ENCODE measurements at regions not wholly inside any gene's neighbourhood (a gene's known extent, or its start where the extent isn't known, plus 50 kb on each side); places are given as distances from the start of the nearest gene placed in this dataset.

DNA sequence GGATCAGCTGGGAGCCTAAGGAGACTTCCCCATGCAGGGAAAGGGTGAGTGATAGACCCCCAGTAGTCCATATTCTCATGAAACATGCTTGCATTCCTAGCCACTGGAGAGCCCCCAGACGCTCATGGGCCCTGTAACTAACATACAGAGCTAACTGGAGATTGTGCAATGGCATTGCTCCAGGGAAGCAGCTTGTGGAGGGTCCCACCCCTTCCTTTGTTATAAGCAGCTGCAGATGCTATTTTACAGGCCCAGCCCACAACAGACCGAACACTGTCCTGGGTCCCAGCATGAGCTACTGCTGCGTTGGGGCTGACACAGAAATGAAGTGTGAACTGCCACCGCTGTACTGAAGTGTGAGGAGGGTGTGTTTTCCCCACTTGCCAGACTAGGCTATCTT, 1465.7 kb upstream of the DIAPH2 start:
- DNase-seq = no peak
- no peak overlapping the region for H3K27ac ChIP-seq (ENCODE audit: low read length, poor library complexity, severe bottlenecking)
- H3K4me1 ChIP-seq (ENCODE audit: control insufficient read depth, insufficient read depth, low read depth, low read length) = no peaks in the 10 kb centered on the region
- H4K8ac ChIP-seq (ENCODE audit: low read length) = no peak overlapping the region
- H2BK12ac ChIP-seq (ENCODE audit: low read length in 2 of 2) = no peak overlapping the region
- no peak overlapping the region for H3K23ac ChIP-seq (ENCODE audit: low read length in 2 of 2)
- H3K27me3 ChIP-seq (ENCODE audit: control insufficient read depth in 1 of 2, insufficient read depth in 1 of 2, low read length in 2 of 2) = no peaks in the 10 kb centered on the region
- no peak overlapping the region for H3K4me2 ChIP-seq (ENCODE audit: low read length, poor library complexity, severe bottlenecking)
- no peak overlapping the region for H3K4ac ChIP-seq (ENCODE audit: low read depth in 1 of 2, low read length in 2 of 2)
- H4K91ac ChIP-seq (ENCODE audit: low read length) = no peak overlapping the region
- no peak overlapping the region for H3K9ac ChIP-seq (ENCODE audit: low read length)
- no peak overlapping the region for H3K4me3 ChIP-seq (ENCODE audit: insufficient read depth in 1 of 2, low read depth in 1 of 2, low read length in 2 of 2)
- H3K36me3 ChIP-seq (ENCODE audit: control insufficient read depth in 1 of 2, insufficient read depth in 2 of 2, low read depth in 1 of 2, low read length in 2 of 2) = no peaks in the 10 kb centered on the region
- H3K9me3 ChIP-seq (ENCODE audit: control insufficient read depth, low read length) = no peaks in the 10 kb centered on the region
- no peak overlapping the region for H2BK15ac ChIP-seq (ENCODE audit: low read depth, poor library complexity, severe bottlenecking)
- H3K79me1 ChIP-seq (replicated peaks; ENCODE audit: low read length, poor library complexity, severe bottlenecking) = no peaks in the 10 kb centered on the region
- H2BK120ac ChIP-seq (ENCODE audit: low read depth, low read length) = no peak overlapping the region
- H3K18ac ChIP-seq (ENCODE audit: low read depth in 1 of 2, low read length in 2 of 2) = no peak overlapping the region
- WGBS = 33% methylated on average over 3 of the region's 4 CpGs
- no peak overlapping the region for H2AFZ ChIP-seq (ENCODE audit: low read depth, low read length)
- no peak overlapping the region for H2AK5ac ChIP-seq (ENCODE audit: low read length, severe bottlenecking)
- H3K14ac ChIP-seq (ENCODE audit: low read length in 2 of 2) = no peak overlapping the region
- no peak overlapping the region for H2BK5ac ChIP-seq (ENCODE audit: low read depth, low read length, poor library complexity, severe bottlenecking)

DNA sequence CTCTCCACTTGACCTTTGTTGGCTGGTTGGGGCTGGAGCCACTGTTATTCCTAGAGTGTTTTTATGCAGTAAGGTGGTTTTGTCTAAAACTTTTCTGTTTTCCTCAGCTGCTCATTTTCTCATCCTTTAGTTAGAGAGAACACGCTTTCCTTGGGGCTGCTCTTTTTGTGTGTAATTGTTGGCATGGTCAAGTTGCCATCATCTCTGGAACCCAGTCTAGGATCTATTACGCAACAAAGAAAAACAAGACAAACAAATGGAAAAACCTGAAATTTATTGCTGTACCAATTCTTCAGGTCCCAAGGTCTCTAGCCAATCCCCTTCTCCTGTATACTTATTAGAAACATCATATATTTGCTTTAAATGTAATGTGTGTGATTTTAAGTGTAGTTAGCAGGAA, 1436.3 kb upstream of the DIAPH2 start:
- no CpG with 5 or more reads among the region's 2 CpGs for WGBS
- Histone ChIP-seq H2BK120ac (ENCODE audit: low read depth, low read length) (no peak overlapping the region), H4K8ac (ENCODE audit: low read length) (no peak overlapping the region)

DNA sequence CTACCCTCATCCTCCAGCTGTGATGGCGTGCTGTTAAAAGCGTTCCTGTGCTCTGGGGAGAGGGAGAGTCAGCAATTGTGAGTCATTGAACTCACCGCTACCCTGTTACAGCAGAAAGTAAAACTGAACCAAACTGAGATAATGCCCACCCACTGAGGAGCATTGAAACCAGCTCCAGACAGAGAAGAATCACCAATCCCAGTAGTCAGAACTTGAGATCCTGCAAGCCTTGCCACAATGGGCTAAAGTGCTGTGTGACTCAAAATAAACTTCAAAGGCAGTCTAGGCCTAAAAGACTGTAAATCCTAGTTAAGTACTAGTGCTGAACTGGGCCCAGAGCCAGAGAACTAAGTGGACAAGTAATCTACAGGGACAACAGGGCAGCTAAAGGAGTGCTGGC, 1394.2 kb upstream of the DIAPH2 start:
- no peak for DNase-seq
- Histone ChIP-seq H3K4me1 (ENCODE audit: control insufficient read depth, insufficient read depth, low read depth, low read length) (no peaks in the 10 kb centered on the region), H3K4ac (ENCODE audit: low read depth in 1 of 2, low read length in 2 of 2) (no peak overlapping the region), H4K8ac (ENCODE audit: low read length) (no peak overlapping the region), H3K36me3 (ENCODE audit: control insufficient read depth in 1 of 2, insufficient read depth in 2 of 2, low read depth in 1 of 2, low read length in 2 of 2) (no peaks in the 10 kb centered on the region), H3K27me3 (ENCODE audit: control insufficient read depth in 1 of 2, insufficient read depth in 1 of 2, low read length in 2 of 2) (no peaks in the 10 kb centered on the region), H2BK12ac (ENCODE audit: low read length in 2 of 2) (no peak overlapping the region), H2BK15ac (ENCODE audit: low read depth, poor library complexity, severe bottlenecking) (no peak overlapping the region), H3K18ac (ENCODE audit: low read depth in 1 of 2, low read length in 2 of 2) (no peak overlapping the region), H3K23ac (ENCODE audit: low read length in 2 of 2) (no peak overlapping the region), H2AFZ (ENCODE audit: low read depth, low read length) (no peak overlapping the region), H3K27ac (ENCODE audit: low read length, poor library complexity, severe bottlenecking) (no peak overlapping the region), H3K79me1 (replicated peaks; ENCODE audit: low read length, poor library complexity, severe bottlenecking) (no peaks in the 10 kb centered on the region), H2BK5ac (ENCODE audit: low read depth, low read length, poor library complexity, severe bottlenecking) (no peak overlapping the region), H2BK120ac (ENCODE audit: low read depth, low read length) (no peak overlapping the region), H3K14ac (ENCODE audit: low read length in 2 of 2) (no peak overlapping the region), H4K91ac (ENCODE audit: low read length) (no peak overlapping the region), H2AK5ac (ENCODE audit: low read length, severe bottlenecking) (no peak overlapping the region), H3K9ac (ENCODE audit: low read length) (no peak overlapping the region), H3K4me2 (ENCODE audit: low read length, poor library complexity, severe bottlenecking) (no peak overlapping the region), H3K9me3 (ENCODE audit: control insufficient read depth, low read length) (peaks cover 3% of the 10 kb centered on the region), H3K4me3 (ENCODE audit: insufficient read depth in 1 of 2, low read depth in 1 of 2, low read length in 2 of 2) (no peak overlapping the region)
- WGBS = 47% methylated on average over 2 of the region's 3 CpGs

More for the DNA sequence above, 1436.3 kb upstream of the DIAPH2 start:
- no peaks in the 10 kb centered on the region for H3K36me3 ChIP-seq (ENCODE audit: control insufficient read depth in 1 of 2, insufficient read depth in 2 of 2, low read depth in 1 of 2, low read length in 2 of 2)
- no peak overlapping the region for H2AK5ac ChIP-seq (ENCODE audit: low read length, severe bottlenecking)
- H2BK5ac ChIP-seq (ENCODE audit: low read depth, low read length, poor library complexity, severe bottlenecking) = no peak overlapping the region
- no peaks in the 10 kb centered on the region for H3K79me1 ChIP-seq (replicated peaks; ENCODE audit: low read length, poor library complexity, severe bottlenecking)
- H3K4me1 ChIP-seq (ENCODE audit: control insufficient read depth, insufficient read depth, low read depth, low read length) = no peaks in the 10 kb centered on the region
- peaks cover 17% of the 10 kb centered on the region for H3K9me3 ChIP-seq (ENCODE audit: control insufficient read depth, low read length)
- H3K18ac ChIP-seq (ENCODE audit: low read depth in 1 of 2, low read length in 2 of 2) = no peak overlapping the region
- no peak overlapping the region for H3K9ac ChIP-seq (ENCODE audit: low read length)
- no peak overlapping the region for H2AFZ ChIP-seq (ENCODE audit: low read depth, low read length)
- H3K27me3 ChIP-seq (ENCODE audit: control insufficient read depth in 1 of 2, insufficient read depth in 1 of 2, low read length in 2 of 2) = no peaks in the 10 kb centered on the region
- H3K27ac ChIP-seq (ENCODE audit: low read length, poor library complexity, severe bottlenecking) = no peak overlapping the region
- no peak overlapping the region for H3K23ac ChIP-seq (ENCODE audit: low read length in 2 of 2)
- H3K4ac ChIP-seq (ENCODE audit: low read depth in 1 of 2, low read length in 2 of 2) = no peak overlapping the region
- H2BK12ac ChIP-seq (ENCODE audit: low read length in 2 of 2) = no peak overlapping the region
- no peak overlapping the region for H2BK15ac ChIP-seq (ENCODE audit: low read depth, poor library complexity, severe bottlenecking)
- no peak overlapping the region for H3K4me3 ChIP-seq (ENCODE audit: insufficient read depth in 1 of 2, low read depth in 1 of 2, low read length in 2 of 2)
- no peak overlapping the region for H3K4me2 ChIP-seq (ENCODE audit: low read length, poor library complexity, severe bottlenecking)
- DNase-seq = no peak
- H3K14ac ChIP-seq (ENCODE audit: low read length in 2 of 2) = no peak overlapping the region
- H4K91ac ChIP-seq (ENCODE audit: low read length) = no peak overlapping the region

DNA sequence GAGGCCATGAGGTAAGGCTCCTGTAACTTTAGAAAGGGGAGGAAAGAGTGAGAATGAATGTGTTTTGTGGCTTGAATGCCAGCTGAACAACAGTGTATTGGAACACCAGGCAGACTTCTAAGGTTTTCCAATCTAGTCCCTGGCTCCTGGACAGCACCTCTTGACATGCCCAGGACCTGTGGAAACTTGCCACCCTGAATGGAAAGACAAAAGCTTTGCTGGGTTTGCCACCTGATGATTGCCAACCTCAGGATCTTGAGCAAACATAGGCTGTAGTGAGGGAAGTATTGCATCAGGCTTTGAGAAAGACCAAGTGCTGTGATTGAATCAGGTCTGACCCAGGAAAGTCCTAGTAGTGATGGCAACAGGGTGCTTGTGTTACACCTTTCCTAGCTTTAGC, 1393.1 kb upstream of the DIAPH2 start:
- no peak overlapping the region for H3K27ac ChIP-seq (ENCODE audit: low read length, poor library complexity, severe bottlenecking)
- H3K4ac ChIP-seq (ENCODE audit: low read depth in 1 of 2, low read length in 2 of 2) = no peak overlapping the region
- H2AK5ac ChIP-seq (ENCODE audit: low read length, severe bottlenecking) = no peak overlapping the region
- DNase-seq = no peak
- H3K79me1 ChIP-seq (replicated peaks; ENCODE audit: low read length, poor library complexity, severe bottlenecking) = no peaks in the 10 kb centered on the region
- H3K27me3 ChIP-seq (ENCODE audit: control insufficient read depth in 1 of 2, insufficient read depth in 1 of 2, low read length in 2 of 2) = no peaks in the 10 kb centered on the region
- no peak overlapping the region for H3K18ac ChIP-seq (ENCODE audit: low read depth in 1 of 2, low read length in 2 of 2)
- H2BK5ac ChIP-seq (ENCODE audit: low read depth, low read length, poor library complexity, severe bottlenecking) = no peak overlapping the region
- H4K8ac ChIP-seq (ENCODE audit: low read length) = no peak overlapping the region
- peaks cover 12% of the 10 kb centered on the region for H3K9me3 ChIP-seq (ENCODE audit: control insufficient read depth, low read length)
- H2AFZ ChIP-seq (ENCODE audit: low read depth, low read length) = no peak overlapping the region
- H3K14ac ChIP-seq (ENCODE audit: low read length in 2 of 2) = no peak overlapping the region
- no peak overlapping the region for H2BK12ac ChIP-seq (ENCODE audit: low read length in 2 of 2)
- no peak overlapping the region for H3K4me2 ChIP-seq (ENCODE audit: low read length, poor library complexity, severe bottlenecking)
- H3K4me3 ChIP-seq (ENCODE audit: insufficient read depth in 1 of 2, low read depth in 1 of 2, low read length in 2 of 2) = no peak overlapping the region
- H3K23ac ChIP-seq (ENCODE audit: low read length in 2 of 2) = no peak overlapping the region
- H4K91ac ChIP-seq (ENCODE audit: low read length) = no peak overlapping the region
- no peak overlapping the region for H2BK15ac ChIP-seq (ENCODE audit: low read depth, poor library complexity, severe bottlenecking)
- H3K4me1 ChIP-seq (ENCODE audit: control insufficient read depth, insufficient read depth, low read depth, low read length) = no peaks in the 10 kb centered on the region
- no peak overlapping the region for H3K9ac ChIP-seq (ENCODE audit: low read length)
- no peaks in the 10 kb centered on the region for H3K36me3 ChIP-seq (ENCODE audit: control insufficient read depth in 1 of 2, insufficient read depth in 2 of 2, low read depth in 1 of 2, low read length in 2 of 2)
- H2BK120ac ChIP-seq (ENCODE audit: low read depth, low read length) = no peak overlapping the region

Data from mesenchymal stem cell (in vitro differentiated cells and primary cell).